GM21367 (cell line): ENCODE measurements at regions not wholly inside any gene's neighbourhood (a gene's known extent, or its start where the extent isn't known, plus 50 kb on each side); places are given as distances from the start of the nearest gene placed in this dataset.
"Not testable (repeated sequence)": the region's sequence is repeated elsewhere in the genome, so short reads cannot be mapped to it uniquely, and the experiment has no call there.

ENCODE experiments used
- ATAC-seq: cut with Tn5 transposase; IDR thresholded peaks from one replicate; pipeline ENCODE4 v1.9.1; 2021; ENCODE audit not compliant: unreplicated experiment

DNA sequence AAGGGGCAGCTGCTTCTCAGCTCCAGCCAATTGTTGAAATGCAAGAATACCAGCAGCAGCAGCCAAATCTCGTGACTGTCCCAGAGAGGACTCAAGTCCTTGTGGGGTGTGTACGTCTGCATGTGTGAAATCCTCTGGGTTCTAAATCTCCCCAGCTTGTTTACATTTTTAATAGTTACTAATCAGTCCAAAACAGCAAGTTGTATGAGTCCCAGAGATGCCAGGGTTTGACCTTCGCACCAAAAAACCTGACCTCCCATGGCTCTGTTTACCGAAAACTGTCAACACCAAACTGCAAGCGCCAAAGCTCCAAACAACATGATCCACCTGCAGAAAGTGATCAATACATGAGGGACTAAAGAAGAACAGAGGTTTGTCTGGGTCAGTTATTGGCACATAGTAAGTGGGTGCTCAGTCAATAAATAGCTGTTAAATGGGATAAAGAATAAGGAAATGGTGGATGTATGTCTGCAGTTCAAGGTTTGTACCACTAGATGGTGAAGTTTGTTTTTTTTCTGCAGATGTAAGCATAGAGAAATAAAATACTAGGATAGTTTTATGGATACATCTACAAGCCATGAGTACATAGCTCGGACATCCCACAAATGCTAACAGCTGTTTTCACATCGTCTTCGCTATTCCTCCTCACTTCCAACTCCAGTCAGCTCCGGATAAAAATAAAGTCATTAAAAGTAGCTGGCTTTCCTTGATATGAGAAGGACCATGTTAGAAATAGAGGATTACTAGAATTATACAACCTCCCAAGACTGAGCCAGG, 85.3 kb upstream of the ADRB2 start:
- peak; percentile 64 for ATAC-seq

DNA sequence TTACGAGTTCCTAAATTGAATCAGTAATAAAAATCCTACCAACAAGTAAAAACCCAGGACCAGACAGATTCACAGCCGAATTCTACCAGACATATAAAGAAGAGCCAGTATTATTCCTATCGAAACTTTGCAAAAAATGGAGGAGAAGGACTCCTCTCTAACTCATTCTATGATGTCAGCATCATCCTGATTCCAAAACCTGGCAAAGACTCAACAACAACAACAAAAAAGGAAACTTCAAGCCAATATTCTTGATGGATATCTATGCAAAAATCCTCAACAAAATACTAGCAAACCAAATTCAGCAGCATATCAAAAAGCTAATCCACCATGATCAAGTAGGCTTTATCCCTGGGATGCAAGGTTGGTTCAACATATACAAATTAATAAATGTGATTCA, 84.6 kb upstream of the ADRB2 start:
- not testable (repeated sequence) for ATAC-seq

- ATAC-seq: not testable (repeated sequence)
Observed at GRCh38 chr5:148744380-148744779, 82.0 kb upstream of the ADRB2 start.

GRCh38 chr5:148746826-148747535, 79.4 kb upstream of the ADRB2 start:
- ATAC-seq: peak; percentile 77

DNA sequence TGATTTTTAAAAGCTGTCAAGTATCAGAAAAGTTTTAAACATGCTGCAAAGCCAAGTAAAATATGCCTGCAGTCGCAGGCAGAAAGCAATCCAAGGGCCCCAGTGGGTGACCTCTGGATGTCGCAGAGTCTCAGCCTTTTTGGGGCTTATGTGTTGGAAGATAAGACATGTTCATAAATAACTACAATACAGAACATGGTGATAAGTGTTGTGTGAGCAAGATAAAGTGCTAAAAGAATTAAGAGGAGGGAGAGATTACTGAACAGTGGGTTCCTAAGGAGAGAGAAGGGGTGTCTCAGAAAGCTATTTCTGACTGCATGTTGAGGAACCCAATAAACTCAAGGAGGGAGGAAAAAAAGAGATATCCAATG, 78.9 kb upstream of the ADRB2 start:
- no peak for ATAC-seq

- no peak for ATAC-seq
Observed at GRCh38 chr5:148748702-148749392, 77.6 kb upstream of the ADRB2 start.

DNA sequence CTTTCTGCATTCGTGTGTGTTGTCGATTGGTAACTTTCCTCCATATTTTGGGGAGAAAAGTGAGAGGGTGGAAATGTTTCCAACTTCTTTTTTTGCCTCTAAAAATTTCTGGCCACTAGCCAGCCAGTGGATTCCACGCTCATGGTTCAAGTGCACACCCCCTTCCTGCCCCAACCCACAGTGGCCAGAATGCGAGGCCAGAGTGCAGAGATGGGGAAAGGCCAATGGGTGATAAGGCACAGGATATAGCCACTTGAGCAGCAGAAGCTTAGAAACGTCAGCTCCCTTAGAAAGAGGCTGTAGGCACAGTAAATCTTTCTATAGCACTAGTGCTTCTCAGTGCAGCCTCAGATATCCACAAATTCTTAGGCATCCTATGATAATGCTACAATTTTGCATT, 75.8 kb upstream of the ADRB2 start:
- ATAC-seq: no peak

- no peak for ATAC-seq
Observed at GRCh38 chr5:148751025-148751424, 75.4 kb upstream of the ADRB2 start.

DNA sequence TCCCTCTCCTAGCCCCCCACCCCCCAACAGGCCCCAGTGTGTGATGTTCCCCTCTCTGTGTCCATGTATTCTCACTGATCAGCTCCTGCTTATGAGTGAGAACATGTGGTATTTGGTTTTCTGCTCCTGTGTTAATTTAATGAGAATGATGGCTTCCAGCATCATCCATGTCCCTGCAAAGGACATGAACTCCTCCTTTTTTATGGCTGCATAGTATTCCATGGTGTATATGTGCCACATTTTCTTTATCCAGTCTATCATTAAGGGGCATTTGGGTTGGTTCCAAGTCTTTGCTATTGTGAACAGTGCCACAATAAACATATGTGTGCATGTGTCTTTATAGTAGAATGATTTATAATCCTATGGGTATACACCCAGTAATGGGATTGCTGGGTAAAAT, 74.0 kb upstream of the ADRB2 start:
- ATAC-seq: not testable (repeated sequence)

- no peak for ATAC-seq
Observed at GRCh38 chr5:148759101-148759500, 67.3 kb upstream of the ADRB2 start.

- ATAC-seq: peak; percentile 100
Observed at GRCh38 chr5:148760945-148761638, 65.3 kb upstream of the ADRB2 start.

DNA sequence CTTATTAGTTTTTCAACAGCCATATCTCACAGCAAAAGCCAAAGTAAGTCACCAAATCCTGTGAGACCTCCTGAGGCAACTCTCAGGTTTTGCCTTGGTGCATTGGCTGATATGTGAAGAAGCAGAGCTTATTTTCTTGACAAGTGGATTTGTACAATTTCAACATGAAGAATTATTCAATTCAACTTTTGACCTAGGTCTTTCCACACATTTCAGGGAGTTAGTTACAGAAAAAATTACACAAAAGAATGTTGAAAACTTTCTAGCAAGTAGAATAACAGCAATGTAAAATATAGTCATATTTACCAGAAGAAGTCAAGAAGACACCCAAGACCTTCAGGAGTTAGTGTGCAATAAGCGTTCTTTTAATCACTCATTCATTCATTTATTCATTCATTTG, 62.4 kb upstream of the ADRB2 start:
- ATAC-seq: no peak

DNA sequence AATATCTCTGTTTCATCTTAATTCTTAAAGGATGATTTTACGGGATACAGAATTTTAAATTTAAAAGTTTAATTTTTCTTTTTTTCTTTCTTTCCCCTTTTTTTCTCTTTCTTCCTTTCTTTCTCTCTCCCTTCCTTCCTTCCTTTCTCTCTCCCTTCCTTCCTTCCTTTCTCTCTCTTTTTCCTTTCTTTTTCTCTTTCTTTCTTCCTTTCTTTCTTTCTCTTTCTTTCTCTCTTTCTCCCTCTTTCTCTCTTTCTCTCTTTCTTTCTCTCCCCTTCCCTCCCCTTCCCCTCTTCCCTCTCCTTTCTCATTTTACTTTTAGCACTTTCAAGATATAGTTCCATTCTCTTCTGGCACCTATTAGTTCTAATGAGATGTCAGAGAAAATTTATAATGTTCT, 61.4 kb upstream of the ADRB2 start:
- ATAC-seq: no peak

DNA sequence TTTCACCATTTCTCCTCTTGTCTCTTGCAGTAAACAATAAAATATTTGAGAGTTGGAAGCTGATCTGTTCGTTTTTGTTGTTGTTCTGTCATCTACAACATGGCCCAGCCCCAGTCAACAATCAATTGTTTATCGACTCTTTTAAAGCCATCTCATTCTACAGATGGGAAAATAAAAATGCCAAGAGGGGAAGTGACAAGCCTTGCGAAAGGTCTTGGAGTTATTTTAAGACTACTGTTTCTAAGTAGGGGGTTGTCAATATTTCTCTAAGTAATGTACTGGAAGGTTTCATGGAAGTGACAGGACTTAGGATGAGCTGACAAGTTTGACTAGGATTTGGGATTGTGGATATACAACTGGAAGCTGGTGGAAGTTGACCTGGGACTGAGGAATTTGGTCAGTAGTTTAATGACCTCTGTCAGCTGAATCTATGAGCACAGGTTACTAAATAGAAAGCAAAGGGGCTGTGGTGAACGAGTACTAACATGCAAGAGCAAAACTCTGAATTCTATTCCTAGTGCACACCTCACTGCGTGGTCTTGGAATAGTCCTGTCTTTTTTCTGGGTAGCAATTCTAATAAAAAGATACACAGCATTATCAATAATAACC, 57.5 kb upstream of the ADRB2 start:
- ATAC-seq: no peak

- no peak for ATAC-seq
Observed at GRCh38 chr5:148769941-148770340, 56.5 kb upstream of the ADRB2 start.

DNA sequence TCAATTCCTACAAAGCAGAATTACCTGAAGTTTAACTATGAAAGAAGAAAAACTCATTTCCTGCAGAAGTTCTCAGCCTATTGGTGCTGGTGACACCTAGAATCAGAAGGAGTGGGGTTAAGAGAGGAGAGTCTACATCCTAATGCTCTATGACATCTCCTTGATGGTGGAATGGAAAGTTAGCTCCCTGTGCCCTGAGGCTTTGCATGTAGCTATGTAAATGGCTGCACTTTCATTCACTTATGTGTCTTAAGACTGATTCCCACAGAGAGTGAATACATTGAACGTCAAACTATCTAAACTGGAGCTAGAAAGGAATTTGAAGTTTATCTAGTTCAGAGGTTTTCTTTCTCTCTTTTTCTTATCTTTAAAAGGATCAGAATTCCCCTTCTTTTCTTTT, 52.1 kb upstream of the ADRB2 start:
- ATAC-seq: no peak

DNA sequence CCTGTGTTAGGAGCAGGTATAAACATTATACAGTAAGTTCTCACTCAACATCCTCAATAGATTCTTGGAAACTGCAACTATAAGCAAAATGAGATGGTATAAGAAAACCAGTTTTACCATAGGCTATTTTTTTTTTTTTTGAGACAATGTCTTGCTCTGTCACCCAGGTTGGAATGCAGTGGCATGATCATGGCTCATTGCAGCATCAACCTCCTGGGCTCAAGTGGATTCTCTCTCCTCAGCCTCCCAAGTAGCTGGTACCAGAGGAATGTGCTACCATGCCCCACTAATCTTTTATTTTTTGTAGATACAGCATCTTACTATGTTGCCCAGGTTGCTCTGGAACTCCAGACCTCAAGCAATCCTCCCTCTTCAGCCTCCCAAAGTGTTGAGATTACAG, 50.1 kb upstream of the ADRB2 start:
- ATAC-seq: no peak
